DOHH2 (cell line): ENCODE measurements at regions not wholly inside any gene's neighbourhood (a gene's known extent, or its start where the extent isn't known, plus 50 kb on each side); places are given as distances from the start of the nearest gene placed in this dataset.

Experiments used
- H3F3A ChIP-seq: fragments of 200-600 bp; sonication (generic), shearing (Covaris generic); 2 replicates; pipeline ENCODE4 v1.6.0; 2016; ENCODE audit warnings: antibody characterized with exemption, mild to moderate bottlenecking; ENCODE audit not compliant: control insufficient read depth, insufficient read depth
- H3K27ac ChIP-seq: fragments of 200-600 bp; sonication (generic); 2 replicates; pipeline ENCODE4 v1.5.1; 2014; ENCODE audit warnings: low read depth, mild to moderate bottlenecking, low read length, moderate library complexity
- H3K27me3 ChIP-seq: fragments of 200-600 bp; sonication (generic); 2 replicates; pipeline ENCODE4 v1.6.1; 2014; ENCODE audit warnings: mild to moderate bottlenecking, low read length, mixed read lengths; ENCODE audit not compliant: control insufficient read depth
- H3K36me3 ChIP-seq: fragments of 200-600 bp; sonication (generic); 2 replicates; pipeline ENCODE4 v1.6.1; 2014; ENCODE audit warnings: mild to moderate bottlenecking, low read length, moderate library complexity, mixed read lengths; ENCODE audit not compliant: control insufficient read depth
- H3K4me1 ChIP-seq: fragments of 200-600 bp; sonication (generic); 2 replicates; pipeline ENCODE4 v1.6.1; 2014; ENCODE audit warnings: mild to moderate bottlenecking, low read length, mixed read lengths; ENCODE audit not compliant: control insufficient read depth
- H3K4me2 ChIP-seq: fragments of 200-600 bp; sonication (generic); 2 replicates; pipeline ENCODE4 v1.6.0; 2014; ENCODE audit warnings: mild to moderate bottlenecking, low read length, moderate library complexity
- H3K4me3 ChIP-seq: fragments of 200-600 bp; sonication (generic); 2 replicates; pipeline ENCODE4 v1.5.1; 2014; ENCODE audit warnings: mild to moderate bottlenecking, low read length, mixed read lengths
- H3K79me2 ChIP-seq: fragments of 200-600 bp; sonication (generic); 2 replicates; pipeline ENCODE4 v1.6.1; 2014; ENCODE audit warnings: mild to moderate bottlenecking, low read length, mixed read lengths; ENCODE audit not compliant: control insufficient read depth
- H3K9me2 ChIP-seq: fragments of 200-600 bp; sonication (generic); replicated peaks from 2 replicates; pipeline ENCODE4 v1.6.1; 2014; ENCODE audit warnings: mild to moderate bottlenecking, low read length, mixed read lengths; ENCODE audit not compliant: control insufficient read depth
- H3K9me3 ChIP-seq: fragments of 200-600 bp; sonication (generic); 2 replicates; pipeline ENCODE4 v1.6.1; 2014; ENCODE audit warnings: antibody characterized with exemption, low read length, mixed read lengths; ENCODE audit not compliant: control insufficient read depth, insufficient read depth
- H4K20me1 ChIP-seq: fragments of 200-600 bp; sonication (generic); 2 replicates; pipeline ENCODE4 v1.6.0; 2014; ENCODE audit warnings: low read depth, mild to moderate bottlenecking, antibody characterized with exemption, low read length, moderate library complexity; ENCODE audit not compliant: control insufficient read depth, insufficient read depth
- EZH2phosphoT487 ChIP-seq: fragments of 200-600 bp; sonication (generic); IDR thresholded peaks from 2 replicates; pipeline ENCODE4 v1.6.1; 2017; ENCODE audit warnings: borderline replicate concordance, mild to moderate bottlenecking, antibody characterized with exemption, low read length, moderate library complexity, mixed read lengths
- TF ChIP-seq, protein P1 (sequence below): fragments of 200-600 bp; sonication (generic); IDR thresholded peaks from one replicate; pipeline ENCODE4 v1.5.1; 2014; ENCODE audit warnings: antibody characterized with exemption, mild to moderate bottlenecking, low read depth, low read length; ENCODE audit not compliant: poor library complexity, severe bottlenecking

DNA sequence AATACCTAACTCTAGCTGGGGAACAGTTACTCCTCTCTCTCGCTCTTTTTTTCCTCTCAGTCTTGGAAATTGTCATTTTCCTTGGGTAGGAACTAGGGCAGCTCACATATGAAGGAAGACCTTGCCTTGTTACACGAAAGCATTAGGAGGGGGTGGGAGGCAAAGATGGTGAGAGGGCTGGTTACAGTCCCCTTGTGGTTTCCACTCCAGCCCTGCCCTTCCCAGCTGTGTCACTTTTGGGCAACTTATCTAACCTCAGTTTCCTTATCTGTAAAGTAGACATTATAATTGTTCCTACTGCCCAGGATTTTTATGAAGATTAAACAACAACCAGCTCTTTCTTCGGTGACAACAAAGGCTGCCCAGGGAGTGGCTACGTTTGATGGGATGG lies 196.2 kb upstream of the CLINT1 start:
- TF ChIP-seq EZH2phosphoT487: no peak
- TF ChIP-seq, protein P1, sequence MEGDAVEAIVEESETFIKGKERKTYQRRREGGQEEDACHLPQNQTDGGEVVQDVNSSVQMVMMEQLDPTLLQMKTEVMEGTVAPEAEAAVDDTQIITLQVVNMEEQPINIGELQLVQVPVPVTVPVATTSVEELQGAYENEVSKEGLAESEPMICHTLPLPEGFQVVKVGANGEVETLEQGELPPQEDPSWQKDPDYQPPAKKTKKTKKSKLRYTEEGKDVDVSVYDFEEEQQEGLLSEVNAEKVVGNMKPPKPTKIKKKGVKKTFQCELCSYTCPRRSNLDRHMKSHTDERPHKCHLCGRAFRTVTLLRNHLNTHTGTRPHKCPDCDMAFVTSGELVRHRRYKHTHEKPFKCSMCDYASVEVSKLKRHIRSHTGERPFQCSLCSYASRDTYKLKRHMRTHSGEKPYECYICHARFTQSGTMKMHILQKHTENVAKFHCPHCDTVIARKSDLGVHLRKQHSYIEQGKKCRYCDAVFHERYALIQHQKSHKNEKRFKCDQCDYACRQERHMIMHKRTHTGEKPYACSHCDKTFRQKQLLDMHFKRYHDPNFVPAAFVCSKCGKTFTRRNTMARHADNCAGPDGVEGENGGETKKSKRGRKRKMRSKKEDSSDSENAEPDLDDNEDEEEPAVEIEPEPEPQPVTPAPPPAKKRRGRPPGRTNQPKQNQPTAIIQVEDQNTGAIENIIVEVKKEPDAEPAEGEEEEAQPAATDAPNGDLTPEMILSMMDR: no peak
- H3K4me3 ChIP-seq: no peak overlapping the region
- H3K79me2 ChIP-seq: no peaks in the 10 kb centered on the region
- H3K4me1 ChIP-seq: no peaks in the 10 kb centered on the region
- H3K9me2 ChIP-seq: no peaks in the 10 kb centered on the region
- H3K27ac ChIP-seq: no peak overlapping the region
- H3K27me3 ChIP-seq: peaks cover 7% of the 10 kb centered on the region
- H3F3A ChIP-seq: no peaks in the 10 kb centered on the region
- no peaks in the 10 kb centered on the region for H3K9me3 ChIP-seq
- no peak overlapping the region for H3K4me2 ChIP-seq
- H4K20me1 ChIP-seq: no peaks in the 10 kb centered on the region
- H3K36me3 ChIP-seq: no peaks in the 10 kb centered on the region

DNA sequence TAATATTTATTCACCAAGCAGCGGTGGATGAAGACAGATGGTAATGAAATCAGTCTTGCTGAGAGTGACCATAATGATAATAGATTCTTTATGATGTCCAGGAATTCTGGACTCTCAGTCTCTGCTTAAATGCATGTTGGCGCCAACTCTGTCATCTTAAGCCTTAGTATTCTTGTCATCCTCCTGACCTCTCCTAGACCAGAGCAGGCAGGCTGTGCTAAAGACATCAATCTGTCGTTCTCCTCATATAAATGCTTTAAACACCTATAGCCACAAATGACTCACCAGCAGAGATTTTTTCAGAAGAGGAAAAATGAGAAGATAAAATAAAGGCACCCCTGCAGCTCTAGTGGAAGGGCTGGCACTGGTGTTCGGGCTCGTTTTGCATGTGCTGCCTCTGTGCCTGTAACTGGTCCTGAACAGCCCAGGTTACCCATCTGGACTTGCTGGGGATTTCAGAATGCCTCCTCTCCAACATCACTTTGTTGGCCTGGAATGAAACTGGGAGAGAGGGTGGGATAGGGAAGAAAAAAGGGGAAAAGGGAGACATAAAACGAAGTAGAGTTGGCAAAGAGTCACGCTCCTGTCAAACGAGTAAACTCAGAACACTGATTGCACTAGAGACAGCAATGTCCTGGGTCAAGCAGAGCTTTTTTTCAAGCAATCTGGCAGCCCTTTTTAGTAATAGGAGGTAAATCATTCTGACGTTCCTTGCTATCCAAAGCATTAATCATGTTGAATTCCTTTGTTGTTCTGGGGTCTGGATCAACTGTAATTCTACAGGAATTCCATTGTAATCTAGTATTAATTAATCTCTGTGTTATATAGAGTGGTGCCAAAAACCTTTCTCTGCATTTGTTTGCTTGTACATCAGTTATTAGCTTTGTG lies 195.5 kb upstream of the CLINT1 start:
- Histone ChIP-seq H3K27ac (no peak overlapping the region), H3K79me2 (no peaks in the 10 kb centered on the region), H3K9me2 (no peaks in the 10 kb centered on the region), H3K36me3 (no peaks in the 10 kb centered on the region), H3K4me3 (no peak overlapping the region), H3K9me3 (no peaks in the 10 kb centered on the region), H3K4me2 (no peak overlapping the region), H3K27me3 (peaks cover 11% of the 10 kb centered on the region), H3F3A (no peaks in the 10 kb centered on the region), H4K20me1 (no peaks in the 10 kb centered on the region), H3K4me1 (no peaks in the 10 kb centered on the region)
- TF ChIP-seq EZH2phosphoT487: no peak
- TF ChIP-seq, protein P1: no peak

DNA sequence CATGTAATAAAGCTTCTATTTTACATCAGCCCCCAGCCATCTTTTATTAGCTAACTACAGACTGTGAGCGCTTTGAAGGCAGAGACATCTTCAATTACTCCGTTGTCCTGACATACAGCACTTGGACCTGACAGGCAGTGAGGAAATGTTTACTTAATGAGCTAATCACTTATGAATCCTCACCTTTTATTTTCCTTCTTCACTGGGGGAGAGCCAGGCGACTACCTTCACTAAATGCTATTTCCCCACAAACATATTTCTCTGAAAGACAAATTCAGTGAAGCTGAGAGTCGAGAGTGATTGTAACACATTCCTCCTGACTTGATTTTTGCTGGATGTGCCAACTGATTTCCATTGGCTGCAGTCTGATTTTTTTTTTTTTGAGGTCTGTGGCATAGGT lies 192.1 kb upstream of the CLINT1 start:
- H4K20me1 ChIP-seq: no peaks in the 10 kb centered on the region
- no peaks in the 10 kb centered on the region for H3K9me2 ChIP-seq
- peaks cover 9% of the 10 kb centered on the region for H3K27me3 ChIP-seq
- H3K4me1 ChIP-seq: no peaks in the 10 kb centered on the region
- no peaks in the 10 kb centered on the region for H3K79me2 ChIP-seq
- H3K27ac ChIP-seq: no peak overlapping the region
- H3K4me2 ChIP-seq: no peak overlapping the region
- H3F3A ChIP-seq: no peaks in the 10 kb centered on the region
- no peaks in the 10 kb centered on the region for H3K9me3 ChIP-seq
- TF ChIP-seq EZH2phosphoT487: no peak
- TF ChIP-seq, protein P1: no peak
- H3K4me3 ChIP-seq: no peak overlapping the region
- no peaks in the 10 kb centered on the region for H3K36me3 ChIP-seq
